ENCODE measurements at regions not wholly inside any gene's neighbourhood (a gene's known extent, or its start where the extent isn't known, plus 50 kb on each side); places are given as distances from the start of the nearest gene placed in this dataset.

GRCh38 chr12:85664429-85664828, 171.8 kb downstream of the RASSF9 start:
- TF ChIP-seq, protein P1, sequence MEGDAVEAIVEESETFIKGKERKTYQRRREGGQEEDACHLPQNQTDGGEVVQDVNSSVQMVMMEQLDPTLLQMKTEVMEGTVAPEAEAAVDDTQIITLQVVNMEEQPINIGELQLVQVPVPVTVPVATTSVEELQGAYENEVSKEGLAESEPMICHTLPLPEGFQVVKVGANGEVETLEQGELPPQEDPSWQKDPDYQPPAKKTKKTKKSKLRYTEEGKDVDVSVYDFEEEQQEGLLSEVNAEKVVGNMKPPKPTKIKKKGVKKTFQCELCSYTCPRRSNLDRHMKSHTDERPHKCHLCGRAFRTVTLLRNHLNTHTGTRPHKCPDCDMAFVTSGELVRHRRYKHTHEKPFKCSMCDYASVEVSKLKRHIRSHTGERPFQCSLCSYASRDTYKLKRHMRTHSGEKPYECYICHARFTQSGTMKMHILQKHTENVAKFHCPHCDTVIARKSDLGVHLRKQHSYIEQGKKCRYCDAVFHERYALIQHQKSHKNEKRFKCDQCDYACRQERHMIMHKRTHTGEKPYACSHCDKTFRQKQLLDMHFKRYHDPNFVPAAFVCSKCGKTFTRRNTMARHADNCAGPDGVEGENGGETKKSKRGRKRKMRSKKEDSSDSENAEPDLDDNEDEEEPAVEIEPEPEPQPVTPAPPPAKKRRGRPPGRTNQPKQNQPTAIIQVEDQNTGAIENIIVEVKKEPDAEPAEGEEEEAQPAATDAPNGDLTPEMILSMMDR (IDR thresholded peaks at IDR 0.05; ENCODE audit: extremely low read depth in 1 of 2, insufficient read depth in 1 of 2, low read depth in 1 of 2, low read length in 2 of 2) = no peak
- TF ChIP-seq, protein P2, sequence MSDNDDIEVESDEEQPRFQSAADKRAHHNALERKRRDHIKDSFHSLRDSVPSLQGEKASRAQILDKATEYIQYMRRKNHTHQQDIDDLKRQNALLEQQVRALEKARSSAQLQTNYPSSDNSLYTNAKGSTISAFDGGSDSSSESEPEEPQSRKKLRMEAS (IDR thresholded peaks at IDR 0.05; ENCODE audit: insufficient read depth, insufficient read length) = no peak
- TF ChIP-seq EZH2 (IDR thresholded peaks at IDR 0.05; ENCODE audit: borderline replicate concordance, low read depth, low read length, severe bottlenecking) = no peak
- no peak for TF ChIP-seq POLR2A (IDR thresholded peaks at IDR 0.05; ENCODE audit: low read depth, low read length)
